ENCODE measurements at regions not wholly inside any gene's neighbourhood (a gene's known extent, or its start where the extent isn't known, plus 50 kb on each side); places are given as distances from the start of the nearest gene placed in this dataset.

GRCh38 chr2:144230033-144230432 lies 289.9 kb downstream of the ZEB2 start:
- TF ChIP-seq POLR2A (IDR thresholded peaks at IDR 0.05; ENCODE audit: low read length), result no peak
- TF ChIP-seq GATA1 (IDR thresholded peaks at IDR 0.05; ENCODE audit: low read depth, low read length), result no peak

All from erythroblast (primary cell).